HEK293T (cell line): ENCODE measurements at regions not wholly inside any gene's neighbourhood (a gene's known extent, or its start where the extent isn't known, plus 50 kb on each side); places are given as distances from the start of the nearest gene placed in this dataset.
"Not testable (repeated sequence)": the region's sequence is repeated elsewhere in the genome, so short reads cannot be mapped to it uniquely, and the experiment has no call there.

Source experiments
- CTCF ChIA-PET: fragments of 350-600 bp; formaldehyde crosslinking; extraction: SDS; loops from one replicate; lab custom pipeline; 2021; ENCODE audit warnings: antibody characterized with exemption, inconsistent platforms; lab: Yijun Ruan, JAX
- POLR2A ChIA-PET: fragments of 350-600 bp; formaldehyde crosslinking; extraction: SDS; loops from one replicate; lab custom pipeline; 2020; ENCODE audit warnings: antibody characterized with exemption, inconsistent platforms; lab: Yijun Ruan, JAX
- DNase-seq: peaks from one replicate; pipeline ENCODE4 v3.0.0; 2012; ENCODE audit warnings: mixed read lengths; ENCODE audit errors: extremely low spot score
- ARNT ChIP-seq: fragments of 450-650 bp; IDR thresholded peaks from 2 replicates; pipeline ENCODE4 v1.6.1; 2017; ENCODE audit warnings: mild to moderate bottlenecking
- BHLHE40 ChIP-seq: fragments of 450-650 bp; IDR thresholded peaks from 2 replicates; pipeline ENCODE4 v1.6.1; 2016; ENCODE audit warnings: mild to moderate bottlenecking, moderate library complexity, borderline replicate concordance
- CTBP1 ChIP-seq: fragments of 450-650 bp; IDR thresholded peaks from 2 replicates; pipeline ENCODE4 v1.6.1; 2016; ENCODE audit warnings: borderline replicate concordance
- ELF4 ChIP-seq: fragments of 450-650 bp; IDR thresholded peaks from 2 replicates; pipeline ENCODE4 v1.6.1; 2017; ENCODE audit warnings: antibody characterized with exemption
- FOXA1 ChIP-seq: fragments of 450-650 bp; IDR thresholded peaks from 2 replicates; pipeline ENCODE4 v1.6.1; 2016; ENCODE audit warnings: mild to moderate bottlenecking
- FOXK2 ChIP-seq: fragments of 450-650 bp; IDR thresholded peaks from 2 replicates; pipeline ENCODE4 v1.6.1; 2016; ENCODE audit warnings: mild to moderate bottlenecking
- FOXM1 ChIP-seq: fragments of 450-650 bp; IDR thresholded peaks from 2 replicates; pipeline ENCODE4 v1.6.1; 2017; ENCODE audit warnings: mild to moderate bottlenecking, borderline replicate concordance
- HDGF ChIP-seq: fragments of 450-650 bp; IDR thresholded peaks from 2 replicates; pipeline ENCODE4 v1.6.1; 2017; ENCODE audit warnings: antibody characterized with exemption, borderline replicate concordance
- L3MBTL2 ChIP-seq: fragments of 450-650 bp; conservative IDR thresholded peaks from 2 replicates; pipeline ENCODE4 v1.6.1; 2016; ENCODE audit warnings: mild to moderate bottlenecking
- LEF1 ChIP-seq: fragments of 450-650 bp; IDR thresholded peaks from 2 replicates; pipeline ENCODE4 v1.6.1; 2017; ENCODE audit warnings: mild to moderate bottlenecking, borderline replicate concordance
- NFRKB ChIP-seq: fragments of 450-650 bp; IDR thresholded peaks from 2 replicates; pipeline ENCODE4 v1.6.1; 2016; ENCODE audit warnings: mild to moderate bottlenecking, moderate library complexity
- PKNOX1 ChIP-seq: fragments of 450-650 bp; IDR thresholded peaks from 2 replicates; pipeline ENCODE4 v1.6.1; 2016
- SP1 ChIP-seq: fragments of 450-650 bp; IDR thresholded peaks from 2 replicates; pipeline ENCODE4 v1.6.1; 2017
- SUZ12 ChIP-seq: fragments of 450-650 bp; IDR thresholded peaks from 2 replicates; pipeline ENCODE4 v1.6.1; 2016; ENCODE audit warnings: mild to moderate bottlenecking
- TARDBP ChIP-seq: fragments of 450-650 bp; IDR thresholded peaks from 2 replicates; pipeline ENCODE4 v1.6.1; 2016
- ZNF384 ChIP-seq: fragments of 450-650 bp; IDR thresholded peaks from 2 replicates; pipeline ENCODE4 v1.6.1; 2016

GRCh38 chr22:26958378-26958777 lies 301.0 kb downstream of the MIAT start:
- ChIA-PET POLR2A (no interaction called here), CTCF (no interaction called here)
- no peak for DNase-seq
- no peak for TF ChIP-seq SP1
- no peak for TF ChIP-seq TARDBP

- ChIA-PET CTCF (interaction anchor here (0.6 kb wide), 1 partner anchor 118 kb away, joined by 3 read pairs; no protein-coding TSS in a partner anchor), POLR2A (no interaction called here)
- TF ChIP-seq TARDBP (no peak), FOXA1 (no peak), ZNF384 (no peak), CTBP1 (no peak), PKNOX1 (no peak), SP1 (no peak), ARNT (no peak), HDGF (no peak), ELF4 (no peak), SUZ12 (no peak), BHLHE40 (no peak)
- DNase-seq: no peak
Measured at GRCh38 chr22:26964642-26965041, 307.3 kb downstream of the MIAT start.

GRCh38 chr22:26967282-26967681 lies 309.9 kb downstream of the MIAT start:
- no peak for DNase-seq
- POLR2A ChIA-PET: no interaction called here
- CTCF ChIA-PET: no interaction called here
- TF ChIP-seq FOXM1 (no peak), SUZ12 (peak; percentile 62; the same call in 1 of the 2 replicates)

GRCh38 chr22:26968859-26969523 lies 311.6 kb downstream of the MIAT start:
- CTCF ChIA-PET: no interaction called here
- DNase-seq: no peak
- POLR2A ChIA-PET: no interaction called here
- TF ChIP-seq L3MBTL2 (no peak), TARDBP (no peak), ARNT (no peak), HDGF (no peak), PKNOX1 (no peak), CTBP1 (no peak), SUZ12 (no peak)

- TF ChIP-seq NFRKB (no peak), L3MBTL2 (no peak), ZNF384 (no peak), ARNT (no peak), PKNOX1 (no peak), FOXA1 (no peak), SP1 (no peak), SUZ12 (no peak), ELF4 (no peak), FOXM1 (no peak), HDGF (no peak)
- ChIA-PET CTCF (no interaction called here), POLR2A (no interaction called here)
- no peak for DNase-seq
Measured at GRCh38 chr22:26970809-26971394, 313.5 kb downstream of the MIAT start.

GRCh38 chr22:26972286-26972685 lies 314.9 kb downstream of the MIAT start:
- CTCF ChIA-PET: no interaction called here
- no peak for TF ChIP-seq ELF4
- TF ChIP-seq NFRKB: no peak
- TF ChIP-seq ZNF384: no peak
- POLR2A ChIA-PET: no interaction called here
- DNase-seq: no peak

- CTCF ChIA-PET, POLR2A ChIA-PET: not testable (repeated sequence)
Measured at GRCh38 chr22:26972915-26973314, 315.5 kb downstream of the MIAT start.

GRCh38 chr22:26974034-26974433 lies 316.6 kb downstream of the MIAT start:
- no peak for TF ChIP-seq LEF1
- TF ChIP-seq ARNT: no peak
- TF ChIP-seq FOXM1: no peak
- no peak for TF ChIP-seq FOXA1
- TF ChIP-seq CTBP1: no peak
- TF ChIP-seq HDGF: no peak
- TF ChIP-seq L3MBTL2: no peak
- no peak for TF ChIP-seq ZNF384
- no peak for TF ChIP-seq PKNOX1
- no peak for TF ChIP-seq SUZ12
- TF ChIP-seq NFRKB: no peak
- TF ChIP-seq FOXK2: no peak
- no peak for TF ChIP-seq BHLHE40
- no peak for TF ChIP-seq SP1
- ChIA-PET POLR2A (no interaction called here), CTCF (no interaction called here)
- no peak for DNase-seq

More at GRCh38 chr22:26972915-26973314, 315.5 kb downstream of the MIAT start:
- DNase-seq: not testable (repeated sequence)
